ENCODE measurements at regions not wholly inside any gene's neighbourhood (a gene's known extent, or its start where the extent isn't known, plus 50 kb on each side); places are given as distances from the start of the nearest gene placed in this dataset.
A peak's percentile ranks its signal among the peaks of the same experiment; 100 is the strongest.
"Not testable (repeated sequence)": the region's sequence is repeated elsewhere in the genome, so short reads cannot be mapped to it uniquely, and the experiment has no call there.

DNA sequence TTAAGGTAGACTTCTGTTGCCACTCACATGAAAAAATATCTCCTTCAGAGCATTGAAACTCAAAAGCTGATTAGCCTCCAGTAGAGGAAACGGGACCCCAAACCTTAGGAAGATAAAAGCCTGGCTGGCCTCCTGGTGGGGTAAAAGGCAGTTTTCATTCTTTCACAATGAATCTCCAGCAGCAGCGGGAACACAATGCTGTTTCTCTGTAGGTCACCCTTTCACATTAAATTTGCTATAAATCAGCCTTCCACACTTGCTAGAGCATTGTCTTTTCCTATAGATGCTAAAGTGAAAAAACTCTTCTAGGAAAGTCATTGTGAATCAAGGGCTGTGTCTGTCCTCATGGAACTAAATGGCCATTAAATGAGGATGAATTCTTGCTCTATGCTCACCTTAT, 207.3 kb upstream of the MAGEB2 start:
- no peak for DNase-seq

- DNase-seq = no peak
Measured at GRCh38 chrX:30010471-30010870, 204.9 kb upstream of the MAGEB2 start.

DNA sequence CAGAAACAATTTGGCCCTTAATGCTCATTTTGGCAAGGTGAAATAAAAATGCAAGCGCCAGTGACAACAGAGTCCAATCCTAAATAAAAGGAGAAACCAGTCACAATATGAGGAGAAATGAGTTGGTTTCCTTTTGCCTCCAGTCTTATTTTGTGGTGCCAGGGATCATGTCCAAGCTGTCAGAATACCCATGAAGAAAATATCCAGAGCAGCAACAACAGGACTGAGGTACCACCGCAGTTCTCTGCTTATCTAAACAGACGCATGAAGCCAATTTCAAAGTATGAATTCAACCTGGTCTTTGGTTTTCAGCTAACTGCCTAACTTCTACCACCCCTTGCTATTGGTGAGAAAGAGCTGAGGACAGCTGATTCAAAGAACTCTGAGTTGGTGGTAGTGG, 199.9 kb upstream of the MAGEB2 start:
- no peak for DNase-seq

- no peak for DNase-seq
Measured at GRCh38 chrX:30027636-30028035, 187.7 kb upstream of the MAGEB2 start.

GRCh38 chrX:30036406-30036805, 179.0 kb upstream of the MAGEB2 start:
- not testable (repeated sequence) for DNase-seq

- no peak for DNase-seq
Measured at GRCh38 chrX:30039768-30040167, 175.6 kb upstream of the MAGEB2 start.

- no peak for DNase-seq
Measured at GRCh38 chrX:30060718-30061117, 154.6 kb upstream of the MAGEB2 start.

GRCh38 chrX:30065226-30065625, 150.1 kb upstream of the MAGEB2 start:
- DNase-seq = no peak

- no peak for DNase-seq
Measured at GRCh38 chrX:30067677-30068076, 147.7 kb upstream of the MAGEB2 start.

- no peak for DNase-seq
Measured at GRCh38 chrX:30085571-30085970, 129.8 kb upstream of the MAGEB2 start.

- no peak for DNase-seq
Measured at GRCh38 chrX:30111431-30111830, 103.9 kb upstream of the MAGEB2 start.

DNA sequence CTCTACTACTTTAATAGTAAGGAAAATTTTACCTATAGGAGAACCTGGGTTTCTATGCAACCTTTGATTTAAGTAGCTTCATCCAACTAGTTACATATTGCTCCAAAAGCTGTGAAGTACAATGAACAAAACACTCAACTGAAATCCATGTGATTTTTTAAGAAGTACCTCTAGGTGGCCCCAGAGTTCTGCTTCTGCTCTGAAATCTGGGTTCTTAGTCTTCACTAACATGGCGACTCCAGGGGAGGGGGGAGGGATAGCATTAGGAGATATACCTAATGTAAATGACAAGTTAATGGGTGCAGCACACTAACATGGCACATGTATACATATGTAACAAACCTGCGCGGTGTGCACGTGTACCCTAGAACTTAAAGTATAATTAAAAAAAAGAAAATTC, 73.4 kb upstream of the MAGEB2 start:
- peak; percentile 54 for DNase-seq

DNA sequence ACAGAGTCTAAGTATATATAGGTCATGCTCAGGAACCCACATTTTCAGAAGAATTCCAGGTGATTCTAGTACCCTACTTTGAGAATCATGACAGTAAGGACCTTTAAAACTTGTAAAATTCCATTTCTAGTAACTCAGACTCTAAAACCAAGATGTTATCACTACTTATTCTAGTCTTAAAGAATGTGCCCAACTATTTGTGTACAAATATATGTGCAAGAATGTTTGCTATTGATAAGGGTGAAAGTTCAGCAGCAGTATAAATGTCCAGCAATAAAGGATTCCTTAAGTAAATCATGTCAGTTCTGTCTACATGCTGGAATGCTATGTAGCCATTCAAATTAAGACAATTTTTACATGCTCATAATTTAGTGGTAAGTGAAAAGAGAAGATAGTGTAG, 71.1 kb upstream of the MAGEB2 start:
- no peak for DNase-seq

- DNase-seq = peak; percentile 20
Measured at GRCh38 chrX:30144971-30145731, 70.2 kb upstream of the MAGEB2 start.

DNA sequence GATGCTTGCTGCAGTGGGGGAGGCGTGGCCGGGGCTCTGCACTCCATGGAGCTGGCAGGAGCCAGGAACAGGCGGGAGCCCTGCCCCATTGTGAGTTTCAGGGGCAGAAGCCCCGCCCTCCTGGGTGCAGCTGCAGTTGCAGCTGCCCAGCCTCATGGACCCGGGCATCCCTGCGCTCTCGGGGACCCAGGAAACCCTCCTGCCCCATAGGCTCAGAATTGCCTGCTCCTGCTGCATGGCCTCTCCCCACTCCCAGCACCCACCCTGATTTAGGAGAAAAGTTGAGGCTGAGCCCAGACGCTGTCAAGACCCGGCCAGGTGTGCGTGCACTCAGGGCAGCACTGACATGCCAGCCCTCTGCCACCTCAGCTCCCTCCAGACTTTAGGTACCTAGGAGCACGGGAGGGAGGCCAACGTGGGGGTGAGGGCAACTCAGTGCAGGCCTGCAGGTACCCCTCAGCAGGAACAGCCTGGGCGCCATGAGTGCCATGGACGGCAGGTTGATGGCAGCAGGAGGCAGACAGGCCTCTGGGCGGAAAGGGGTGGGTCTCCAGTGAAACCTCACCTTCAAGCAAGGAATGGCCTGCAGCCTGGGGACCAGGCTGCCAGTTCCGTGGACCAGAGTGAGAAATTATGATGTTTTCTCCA, 67.2 kb upstream of the MAGEB2 start:
- DNase-seq = no peak

DNA sequence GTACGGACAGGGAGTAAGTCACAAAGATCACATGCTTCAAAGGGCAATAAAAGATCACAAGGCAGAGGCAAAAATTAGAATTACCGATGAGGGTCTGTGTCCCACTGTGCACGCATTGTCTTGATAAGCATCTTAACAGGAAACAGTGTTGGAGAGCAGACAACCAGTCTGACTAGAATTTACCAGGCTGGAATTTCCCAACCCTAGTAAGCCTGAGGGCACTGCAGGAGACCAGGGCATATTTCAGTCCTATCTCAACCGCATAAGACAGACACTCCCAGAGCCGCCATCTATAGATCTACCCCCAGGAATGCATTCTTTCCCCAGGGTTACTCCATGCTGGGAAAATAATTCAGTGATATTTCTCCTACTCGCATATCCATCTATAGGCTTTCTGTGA, 66.2 kb upstream of the MAGEB2 start:
- DNase-seq = not testable (repeated sequence)

DNA sequence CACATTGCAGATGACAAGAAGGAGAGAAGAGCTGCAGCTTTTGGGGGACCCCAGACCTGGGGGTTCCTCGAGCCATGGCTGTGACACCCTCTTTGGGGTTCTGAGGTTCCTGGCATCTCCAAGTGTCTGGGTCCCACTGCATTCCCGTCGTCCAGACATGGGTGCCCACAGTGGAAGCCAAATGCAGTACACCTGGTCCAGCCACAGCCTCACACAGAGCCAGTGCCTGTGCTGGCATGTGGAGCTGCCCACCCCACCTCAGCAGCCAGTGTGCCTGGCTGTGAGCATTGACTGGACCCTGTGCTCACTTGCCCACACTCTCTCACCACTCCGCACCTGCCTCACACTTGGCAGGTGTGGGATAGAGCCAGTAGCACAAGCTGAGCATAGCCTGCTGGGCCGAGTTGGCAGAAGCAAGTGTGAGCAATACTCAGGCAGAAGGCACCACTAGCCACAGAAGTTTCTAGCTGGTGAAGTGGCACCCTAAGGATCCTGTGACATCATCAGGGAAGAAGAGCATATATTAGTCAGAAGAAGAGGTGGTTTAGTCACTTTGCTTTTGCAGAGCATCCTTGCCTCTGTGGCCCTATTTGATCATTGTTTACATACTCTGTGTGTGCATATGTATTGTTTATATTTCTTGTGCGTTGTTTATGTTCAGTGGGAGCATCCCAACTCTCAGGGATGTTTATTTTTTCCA, 65.0 kb upstream of the MAGEB2 start:
- no peak for DNase-seq

GRCh38 chrX:30151964-30152363, 63.4 kb upstream of the MAGEB2 start:
- DNase-seq = no peak

- no peak for DNase-seq
Measured at GRCh38 chrX:30153175-30153880, 62.0 kb upstream of the MAGEB2 start.

DNA sequence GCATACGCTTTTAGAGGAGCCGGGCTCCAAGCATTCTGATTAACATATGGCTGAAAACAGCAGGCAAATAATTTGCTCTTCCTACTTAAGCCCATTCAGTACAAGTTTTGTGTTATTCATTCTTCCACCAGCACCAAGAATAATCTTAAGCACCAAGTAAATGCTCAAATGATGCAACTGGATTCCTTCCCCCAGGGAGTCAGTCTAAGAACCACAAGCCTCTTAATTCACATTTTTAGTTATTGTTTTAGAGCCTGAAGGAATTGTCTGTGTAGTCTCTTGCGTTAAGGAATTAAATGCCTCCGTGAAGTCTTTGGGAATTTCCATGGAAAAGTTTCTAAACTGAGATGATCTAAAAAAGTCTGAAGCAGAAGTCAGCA, 61.5 kb upstream of the MAGEB2 start:
- no peak for DNase-seq

- no peak for DNase-seq
Measured at GRCh38 chrX:30156009-30156408, 59.4 kb upstream of the MAGEB2 start.

GRCh38 chrX:30156880-30157560, 58.3 kb upstream of the MAGEB2 start:
- no peak for DNase-seq

DNA sequence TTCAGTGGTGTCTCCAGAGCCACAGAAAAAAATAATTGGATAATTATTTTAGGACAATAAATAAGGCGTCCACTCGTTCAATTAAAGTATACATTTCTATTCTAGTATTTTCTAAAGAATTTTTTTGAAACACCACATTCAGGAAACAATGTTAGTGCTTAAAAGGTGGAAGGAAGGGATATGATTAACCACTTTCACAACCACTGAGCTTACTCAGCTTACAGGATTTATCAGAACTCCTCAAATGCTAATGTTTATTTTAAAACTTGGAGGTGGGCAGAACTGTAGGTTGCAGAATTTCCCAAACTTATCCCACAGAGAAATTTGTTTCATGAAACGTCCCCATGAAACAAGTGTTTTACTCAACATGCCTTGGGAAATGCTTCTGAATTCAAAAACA, 54.3 kb upstream of the MAGEB2 start:
- no peak for DNase-seq
